ENCODE measurements at regions not wholly inside any gene's neighbourhood (a gene's known extent, or its start where the extent isn't known, plus 50 kb on each side); places are given as distances from the start of the nearest gene placed in this dataset.
"Not testable (repeated sequence)": the region's sequence is repeated elsewhere in the genome, so short reads cannot be mapped to it uniquely, and the experiment has no call there.

DNA sequence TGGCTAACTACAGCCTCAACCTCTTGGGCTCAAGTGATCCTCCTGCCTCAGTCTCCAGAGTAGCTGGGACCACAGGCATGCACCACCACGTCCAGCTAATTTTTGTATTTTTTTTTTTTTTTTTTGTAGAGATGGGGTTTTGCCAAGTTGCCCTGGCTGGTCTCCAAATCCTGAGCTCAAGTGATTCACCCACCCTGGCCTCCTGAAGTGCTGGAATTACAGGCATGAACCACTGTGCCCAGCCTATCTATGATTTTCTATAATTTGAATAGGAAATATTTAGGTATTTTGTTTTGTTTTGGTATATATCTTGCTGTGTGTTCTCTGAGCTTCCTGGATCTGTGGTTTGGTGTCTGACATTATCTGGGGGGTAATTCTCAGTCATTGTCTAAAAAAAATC lies 146.3 kb upstream of the OR4E1 start:
- TF ChIP-seq, protein P1, sequence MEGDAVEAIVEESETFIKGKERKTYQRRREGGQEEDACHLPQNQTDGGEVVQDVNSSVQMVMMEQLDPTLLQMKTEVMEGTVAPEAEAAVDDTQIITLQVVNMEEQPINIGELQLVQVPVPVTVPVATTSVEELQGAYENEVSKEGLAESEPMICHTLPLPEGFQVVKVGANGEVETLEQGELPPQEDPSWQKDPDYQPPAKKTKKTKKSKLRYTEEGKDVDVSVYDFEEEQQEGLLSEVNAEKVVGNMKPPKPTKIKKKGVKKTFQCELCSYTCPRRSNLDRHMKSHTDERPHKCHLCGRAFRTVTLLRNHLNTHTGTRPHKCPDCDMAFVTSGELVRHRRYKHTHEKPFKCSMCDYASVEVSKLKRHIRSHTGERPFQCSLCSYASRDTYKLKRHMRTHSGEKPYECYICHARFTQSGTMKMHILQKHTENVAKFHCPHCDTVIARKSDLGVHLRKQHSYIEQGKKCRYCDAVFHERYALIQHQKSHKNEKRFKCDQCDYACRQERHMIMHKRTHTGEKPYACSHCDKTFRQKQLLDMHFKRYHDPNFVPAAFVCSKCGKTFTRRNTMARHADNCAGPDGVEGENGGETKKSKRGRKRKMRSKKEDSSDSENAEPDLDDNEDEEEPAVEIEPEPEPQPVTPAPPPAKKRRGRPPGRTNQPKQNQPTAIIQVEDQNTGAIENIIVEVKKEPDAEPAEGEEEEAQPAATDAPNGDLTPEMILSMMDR (IDR thresholded peaks at IDR 0.05 in 2 of 3, conservative IDR thresholded peaks at IDR 0.05 in 1 of 3; ENCODE audit: control insufficient read depth in 2 of 3, extremely low read depth in 1 of 3, insufficient read depth in 1 of 3, low read depth in 3 of 3, low read length in 3 of 3) = not testable (repeated sequence)
- TF ChIP-seq, protein P2, sequence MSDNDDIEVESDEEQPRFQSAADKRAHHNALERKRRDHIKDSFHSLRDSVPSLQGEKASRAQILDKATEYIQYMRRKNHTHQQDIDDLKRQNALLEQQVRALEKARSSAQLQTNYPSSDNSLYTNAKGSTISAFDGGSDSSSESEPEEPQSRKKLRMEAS (IDR thresholded peaks at IDR 0.05; ENCODE audit: low read depth, low read length) = not testable (repeated sequence)
- TF ChIP-seq SMC3 (IDR thresholded peaks at IDR 0.05; ENCODE audit: borderline replicate concordance, low read length); CHD2 (IDR thresholded peaks at IDR 0.05; ENCODE audit: borderline replicate concordance, low read depth, low read length); EED (IDR thresholded peaks at IDR 0.05; ENCODE audit: low read depth); TAF1 (IDR thresholded peaks at IDR 0.05; ENCODE audit: borderline replicate concordance, low read depth, low read length); SUZ12 (IDR thresholded peaks at IDR 0.05; ENCODE audit: unreplicated experiment): not testable (repeated sequence)
